IPS-18a (cell line): ENCODE measurements at regions not wholly inside any gene's neighbourhood (a gene's known extent, or its start where the extent isn't known, plus 50 kb on each side); places are given as distances from the start of the nearest gene placed in this dataset.
"Not testable (repeated sequence)": the region's sequence is repeated elsewhere in the genome, so short reads cannot be mapped to it uniquely, and the experiment has no call there.

Source experiments
- H3K27ac ChIP-seq: one replicate; pipeline ENCODE4 v1.5.1; 2013; ENCODE audit warnings: low read length
- H3K27me3 ChIP-seq: one replicate; pipeline ENCODE4 v1.6.1; 2013; ENCODE audit warnings: mild to moderate bottlenecking, low read length; ENCODE audit not compliant: control insufficient read depth, insufficient read depth
- H3K36me3 ChIP-seq: one replicate; pipeline ENCODE4 v1.6.1; 2013; ENCODE audit warnings: low read depth, low read length; ENCODE audit not compliant: control insufficient read depth
- H3K4me1 ChIP-seq: one replicate; pipeline ENCODE4 v1.6.1; 2013; ENCODE audit warnings: low read depth, low read length; ENCODE audit not compliant: control insufficient read depth
- H3K4me3 ChIP-seq: one replicate; pipeline ENCODE4 v1.5.1; 2013; ENCODE audit warnings: low read length
- H3K9ac ChIP-seq: one replicate; pipeline ENCODE4 v1.6.1; 2013; ENCODE audit warnings: mild to moderate bottlenecking, low read length, moderate library complexity
- H3K9me3 ChIP-seq: one replicate; pipeline ENCODE4 v1.6.1; 2013; ENCODE audit warnings: low read depth, low read length; ENCODE audit not compliant: control insufficient read depth

- H3K4me3 ChIP-seq, H3K36me3 ChIP-seq, H3K9ac ChIP-seq, H3K9me3 ChIP-seq, H3K27ac ChIP-seq, H3K4me1 ChIP-seq: not testable (repeated sequence)
- H3K27me3 ChIP-seq: peaks cover 50% of the 10 kb centered on the region
These were observed 290.9 kb downstream of the TFAP2C start for GRCh38 chr20:56920041-56920440.

- Histone ChIP-seq H3K4me3 (no peak overlapping the region), H3K27me3 (peaks cover 70% of the 10 kb centered on the region), H3K4me1 (peaks cover 16% of the 10 kb centered on the region), H3K9me3 (no peaks in the 10 kb centered on the region), H3K36me3 (no peaks in the 10 kb centered on the region), H3K27ac (no peak overlapping the region), H3K9ac (no peak overlapping the region)
These were observed 293.4 kb downstream of the TFAP2C start for GRCh38 chr20:56922497-56922896.

- Histone ChIP-seq H3K27me3 (peaks cover 90% of the 10 kb centered on the region), H3K27ac (no peak overlapping the region), H3K36me3 (no peaks in the 10 kb centered on the region), H3K4me1 (peaks cover 30% of the 10 kb centered on the region), H3K9ac (no peak overlapping the region), H3K4me3 (peak overlapping the region; percentile 58), H3K9me3 (no peaks in the 10 kb centered on the region)
These were observed 295.4 kb downstream of the TFAP2C start for GRCh38 chr20:56924292-56925081.

GRCh38 chr20:56925082-56925830, 296.1 kb downstream of the TFAP2C start:
- no peak overlapping the region for H3K27ac ChIP-seq
- H3K27me3 ChIP-seq: peaks cover 94% of the 10 kb centered on the region
- peaks cover 33% of the 10 kb centered on the region for H3K4me1 ChIP-seq
- H3K36me3 ChIP-seq: no peaks in the 10 kb centered on the region
- no peak overlapping the region for H3K9ac ChIP-seq
- peak overlapping the region; percentile 58 for H3K4me3 ChIP-seq
- H3K9me3 ChIP-seq: no peaks in the 10 kb centered on the region

GRCh38 chr20:56925831-56926170, 296.7 kb downstream of the TFAP2C start:
- peaks cover 94% of the 10 kb centered on the region for H3K27me3 ChIP-seq
- no peaks in the 10 kb centered on the region for H3K36me3 ChIP-seq
- no peaks in the 10 kb centered on the region for H3K9me3 ChIP-seq
- peaks cover 33% of the 10 kb centered on the region for H3K4me1 ChIP-seq
- H3K4me3 ChIP-seq: peak overlapping the region; percentile 58
- H3K9ac ChIP-seq: no peak overlapping the region
- no peak overlapping the region for H3K27ac ChIP-seq

- H3K4me3 ChIP-seq: peak overlapping the region; percentile 58
- peaks cover 93% of the 10 kb centered on the region for H3K27me3 ChIP-seq
These were observed 297.4 kb downstream of the TFAP2C start for GRCh38 chr20:56926501-56926900.

GRCh38 chr20:56927127-56927526, 298.0 kb downstream of the TFAP2C start:
- H3K4me3 ChIP-seq: peak overlapping the region; percentile 24
- peaks cover 43% of the 10 kb centered on the region for H3K4me1 ChIP-seq
- H3K27me3 ChIP-seq: peaks cover 87% of the 10 kb centered on the region
- no peaks in the 10 kb centered on the region for H3K9me3 ChIP-seq
- no peak overlapping the region for H3K9ac ChIP-seq
- H3K36me3 ChIP-seq: no peaks in the 10 kb centered on the region
- H3K27ac ChIP-seq: no peak overlapping the region

More at GRCh38 chr20:56926501-56926900, 297.4 kb downstream of the TFAP2C start:
- no peaks in the 10 kb centered on the region for H3K9me3 ChIP-seq
- H3K27ac ChIP-seq: no peak overlapping the region
- H3K9ac ChIP-seq: no peak overlapping the region
- H3K4me1 ChIP-seq: peaks cover 38% of the 10 kb centered on the region
- H3K36me3 ChIP-seq: no peaks in the 10 kb centered on the region

- H3K27ac ChIP-seq: no peak overlapping the region
- H3K4me3 ChIP-seq: peak overlapping the region; percentile 24
- H3K27me3 ChIP-seq: peaks cover 78% of the 10 kb centered on the region
- no peak overlapping the region for H3K9ac ChIP-seq
- H3K4me1 ChIP-seq: peaks cover 43% of the 10 kb centered on the region
- H3K9me3 ChIP-seq: no peaks in the 10 kb centered on the region
- H3K36me3 ChIP-seq: no peaks in the 10 kb centered on the region
These were observed 298.9 kb downstream of the TFAP2C start for GRCh38 chr20:56928007-56928406.

- Histone ChIP-seq H3K27me3 (peaks cover 62% of the 10 kb centered on the region), H3K36me3 (no peaks in the 10 kb centered on the region), H3K9ac (no peak overlapping the region), H3K27ac (no peak overlapping the region), H3K9me3 (no peaks in the 10 kb centered on the region), H3K4me1 (peaks cover 39% of the 10 kb centered on the region), H3K4me3 (peak overlapping the region; percentile 44)
These were observed 300.5 kb downstream of the TFAP2C start for GRCh38 chr20:56929606-56930005.

- Histone ChIP-seq H3K27me3 (peaks cover 55% of the 10 kb centered on the region), H3K4me1 (peaks cover 39% of the 10 kb centered on the region), H3K27ac (no peak overlapping the region), H3K36me3 (no peaks in the 10 kb centered on the region), H3K4me3 (no peak overlapping the region), H3K9ac (no peak overlapping the region), H3K9me3 (no peaks in the 10 kb centered on the region)
These were observed 301.8 kb downstream of the TFAP2C start for GRCh38 chr20:56930876-56931275.

GRCh38 chr20:56932575-56933330, 303.6 kb downstream of the TFAP2C start:
- H3K27ac ChIP-seq: no peak overlapping the region
- H3K4me1 ChIP-seq: peaks cover 24% of the 10 kb centered on the region
- no peaks in the 10 kb centered on the region for H3K9me3 ChIP-seq
- peaks cover 36% of the 10 kb centered on the region for H3K27me3 ChIP-seq
- no peak overlapping the region for H3K4me3 ChIP-seq
- no peaks in the 10 kb centered on the region for H3K36me3 ChIP-seq
- no peak overlapping the region for H3K9ac ChIP-seq
